Sigmoid colon (tissue), 4 donors: ENCODE measurements at regions not wholly inside any gene's neighbourhood (a gene's known extent, or its start where the extent isn't known, plus 50 kb on each side); places are given as distances from the start of the nearest gene placed in this dataset.

Source experiments
- CTCF ChIP-seq, 4 experiments: fragments of 450-650 bp in 3 of 4; fragments of 200-600 bp in 1 of 4; IDR thresholded peaks; one replicate each; pipeline ENCODE4 v1.5.1; 2016 to 2019; ENCODE audit warnings: antibody characterized with exemption in 4 of 4, mild to moderate bottlenecking in 3 of 4, moderate library complexity in 2 of 4
- EP300 ChIP-seq, 4 donors: sonication (generic); formaldehyde crosslinking; IDR thresholded peaks; one replicate each; pipeline ENCODE4 v1.6.1; 2017; ENCODE audit warnings: antibody characterized with exemption in 4 of 4
- POLR2A ChIP-seq, 2 donors: fragments of 450-650 bp; IDR thresholded peaks; one replicate each; pipeline ENCODE4 v1.6.1; 2016; ENCODE audit warnings: antibody characterized with exemption in 2 of 2, mild to moderate bottlenecking in 2 of 2, moderate library complexity in 2 of 2

- no peak for TF ChIP-seq CTCF (IDR thresholded peaks at IDR 0.05)
- TF ChIP-seq POLR2A (IDR thresholded peaks at IDR 0.05) = no peak
- no peak for TF ChIP-seq EP300 (IDR thresholded peaks at IDR 0.05)
Measured at GRCh38 chrX:7242613-7243012, 94.7 kb upstream of the PUDP start.
